H9 (cell line): ENCODE measurements at regions not wholly inside any gene's neighbourhood (a gene's known extent, or its start where the extent isn't known, plus 50 kb on each side); places are given as distances from the start of the nearest gene placed in this dataset.

Experiments used
- DNase-seq: peaks from one replicate; pipeline ENCODE4 v3.0.0-alpha.2; 2017
- H2AFZ ChIP-seq: one replicate; pipeline ENCODE4 v1.6.1; 2013; ENCODE audit warnings: mild to moderate bottlenecking, low read length, control low read depth, moderate library complexity
- H2AK5ac ChIP-seq: 2 replicates; pipeline ENCODE4 v1.6.1; 2013; ENCODE audit warnings: low read length, control low read depth, mixed read lengths; ENCODE audit not compliant: insufficient read length
- H2BK120ac ChIP-seq: one replicate; pipeline ENCODE4 v1.6.1; 2013; ENCODE audit warnings: low read depth, mild to moderate bottlenecking, low read length, control low read depth, inconsistent platforms; ENCODE audit not compliant: poor library complexity, severe bottlenecking
- H2BK12ac ChIP-seq: 2 replicates; pipeline ENCODE4 v1.6.1; 2013; ENCODE audit warnings: low read length, control low read depth, mixed read lengths, low read depth; ENCODE audit not compliant: insufficient read length
- H2BK15ac ChIP-seq: 2 replicates; pipeline ENCODE4 v1.6.1; 2013; ENCODE audit warnings: low read depth, low read length, control low read depth
- H2BK20ac ChIP-seq: one replicate; pipeline ENCODE4 v1.6.1; 2013; ENCODE audit warnings: low read depth, mild to moderate bottlenecking, low read length, control low read depth, inconsistent platforms; ENCODE audit not compliant: poor library complexity, severe bottlenecking
- H2BK5ac ChIP-seq: 2 replicates; pipeline ENCODE4 v1.6.1; 2013; ENCODE audit warnings: low read length, control low read depth, mixed read lengths; ENCODE audit not compliant: insufficient read length
- H3K14ac ChIP-seq: 2 replicates; pipeline ENCODE4 v1.6.1; 2013; ENCODE audit warnings: low read length, control low read depth; ENCODE audit not compliant: insufficient read depth
- H3K18ac ChIP-seq: 2 replicates; pipeline ENCODE4 v1.6.1; 2013; ENCODE audit warnings: low read depth, mild to moderate bottlenecking, mixed read lengths, low read length, control low read depth; ENCODE audit not compliant: insufficient read length
- H3K23ac ChIP-seq: 2 replicates; pipeline ENCODE4 v1.6.1; 2013; ENCODE audit warnings: low read length, control low read depth, mixed read lengths, low read depth; ENCODE audit not compliant: insufficient read length
- H3K23me2 ChIP-seq: 2 replicates; pipeline ENCODE4 v1.6.1; 2013; ENCODE audit warnings: low read depth, mild to moderate bottlenecking, mixed read lengths, low read length, control low read depth; ENCODE audit not compliant: insufficient read length, poor library complexity, severe bottlenecking
- H3K27ac ChIP-seq: 2 replicates; pipeline ENCODE4 v1.5.1; 2013; ENCODE audit warnings: low read length, control low read depth, mixed read lengths, low read depth; ENCODE audit not compliant: insufficient read length
- H3K27me3 ChIP-seq: 2 replicates; pipeline ENCODE4 v1.6.1; 2013; ENCODE audit warnings: low read length, control low read depth, inconsistent platforms; ENCODE audit not compliant: insufficient read depth
- H3K4ac ChIP-seq: 2 replicates; pipeline ENCODE4 v1.6.1; 2013; ENCODE audit warnings: low read depth, mild to moderate bottlenecking, control low read depth, inconsistent platforms, low read length, moderate library complexity
- H3K4me1 ChIP-seq: 2 replicates; pipeline ENCODE4 v1.6.1; 2013; ENCODE audit warnings: low read length, control low read depth, inconsistent platforms; ENCODE audit not compliant: insufficient read depth
- H3K4me2 ChIP-seq: 2 replicates; pipeline ENCODE4 v1.6.1; 2013; ENCODE audit warnings: low read length, control low read depth, mixed read lengths; ENCODE audit not compliant: insufficient read length, insufficient read depth
- H3K56ac ChIP-seq: 2 replicates; pipeline ENCODE4 v1.6.1; 2013; ENCODE audit warnings: low read depth, mild to moderate bottlenecking, mixed read lengths, low read length, control low read depth; ENCODE audit not compliant: insufficient read length
- H3K79me1 ChIP-seq: 2 replicates; pipeline ENCODE4 v1.6.1; 2013; ENCODE audit warnings: low read depth, mild to moderate bottlenecking, moderate library complexity, low read length, control low read depth, inconsistent platforms; ENCODE audit not compliant: insufficient read depth, poor library complexity, severe bottlenecking
- H3K79me2 ChIP-seq: 2 replicates; pipeline ENCODE4 v1.6.1; 2013; ENCODE audit warnings: low read length, control low read depth, inconsistent platforms; ENCODE audit not compliant: insufficient read depth
- H3K9ac ChIP-seq: 2 replicates; pipeline ENCODE4 v1.6.1; 2013; ENCODE audit warnings: low read length, control low read depth, mixed read lengths; ENCODE audit not compliant: insufficient read length; ENCODE audit errors: extremely low read depth
- H3K9me3 ChIP-seq: one replicate; pipeline ENCODE4 v1.6.1; 2013; ENCODE audit warnings: low read depth, low read length, inconsistent platforms; ENCODE audit not compliant: control insufficient read depth
- H3T11ph ChIP-seq: one replicate; pipeline ENCODE4 v1.6.1; 2013; ENCODE audit warnings: mild to moderate bottlenecking, low read length, control low read depth, inconsistent platforms
- H4K20me1 ChIP-seq: one replicate; pipeline ENCODE4 v1.6.1; 2013; ENCODE audit not compliant: control insufficient read depth, insufficient read length, insufficient read depth
- H4K5ac ChIP-seq: 2 replicates; pipeline ENCODE4 v1.6.1; 2013; ENCODE audit warnings: low read depth, mild to moderate bottlenecking, mixed read lengths, low read length, control low read depth; ENCODE audit not compliant: insufficient read length
- H4K8ac ChIP-seq: replicated peaks from 2 replicates; pipeline ENCODE4 v1.6.1; 2013; ENCODE audit warnings: low read length, control low read depth, mixed read lengths, low read depth; ENCODE audit not compliant: insufficient read length
- H4K91ac ChIP-seq: 2 replicates; pipeline ENCODE4 v1.6.1; 2013; ENCODE audit warnings: low read depth, mild to moderate bottlenecking, moderate library complexity, mixed read lengths, low read length, control low read depth; ENCODE audit not compliant: insufficient read length
- H3K27ac Mint-ChIP-seq, 3 experiments: 2 replicates in 2 of 3; 3 replicates in 1 of 3; pipeline ENCODE4 v1.8.0; 2020 to 2021; ENCODE audit warnings: mixed read lengths in 3 of 3, mild to moderate bottlenecking in 1 of 3, moderate library complexity in 1 of 3
- H3K27me3 Mint-ChIP-seq: 2 replicates; pipeline ENCODE4 v1.8.0; 2021; ENCODE audit warnings: low read depth, mild to moderate bottlenecking, moderate library complexity, mixed read lengths
- H3K36me3 Mint-ChIP-seq, 3 experiments: 2 replicates in 2 of 3; 3 replicates in 1 of 3; pipeline ENCODE4 v1.8.0; 2020 to 2021; ENCODE audit warnings: low read depth in 3 of 3, mixed read lengths in 3 of 3; ENCODE audit not compliant: insufficient read depth in 1 of 3
- H3K4me1 Mint-ChIP-seq, 2 experiments: 2 replicates each; pipeline ENCODE4 v1.8.0; 2020; ENCODE audit warnings: mixed read lengths in 2 of 2
- H3K4me3 Mint-ChIP-seq, 2 experiments: 2 replicates in 1 of 2; 3 replicates in 1 of 2; pipeline ENCODE4 v1.8.0; 2020 to 2021; ENCODE audit warnings: mild to moderate bottlenecking in 2 of 2, mixed read lengths in 2 of 2, moderate library complexity in 1 of 2
- H3K9me3 Mint-ChIP-seq, 2 experiments: 2 replicates in 1 of 2; 3 replicates in 1 of 2; pipeline ENCODE4 v1.8.0; 2020; ENCODE audit warnings: mild to moderate bottlenecking in 2 of 2, mixed read lengths in 2 of 2, moderate library complexity in 1 of 2
- CTCF ChIP-seq: fragments of 200-600 bp; sonication (generic); conservative IDR thresholded peaks from 3 replicates; pipeline ENCODE4 v1.8.0; 2021; ENCODE audit warnings: antibody characterized with exemption, mild to moderate bottlenecking
- WGBS: extraction: QIAGEN DNeasy Blood & Tissue Kit; methylation state at CpG from one replicate; pipeline ENCODE4 v1.1.7; 2013; ENCODE audit warnings: missing lambda C conversion rate, low lambda C conversion rate, mixed read lengths; ENCODE audit not compliant: insufficient read length; ENCODE audit errors: extremely low coverage; 5-methylcytosine and 5-hydroxymethylcytosine counted together

DNA sequence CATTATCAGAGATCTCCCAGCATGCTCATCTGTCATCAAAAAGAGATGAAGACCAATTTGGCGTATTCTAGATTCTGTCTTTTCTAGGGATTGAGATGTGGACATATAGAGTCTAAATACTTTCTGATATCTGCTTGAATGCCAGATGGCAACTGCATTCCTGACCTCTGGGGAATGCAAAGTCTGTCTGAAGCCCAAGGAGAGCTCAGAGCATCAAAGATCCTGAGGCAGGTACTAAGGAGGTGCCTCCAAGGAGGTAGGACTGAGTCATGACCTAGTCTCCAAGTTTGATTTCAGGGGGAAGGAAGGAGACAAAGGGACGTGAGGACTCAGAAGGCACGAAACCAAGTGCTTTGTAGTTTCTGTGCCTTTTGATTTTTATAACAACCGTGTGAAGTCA is 448.4 kb downstream of the HS3ST3B1 start:
- Histone ChIP-seq H2BK120ac (no peak overlapping the region), H3K56ac (no peak overlapping the region), H3K4ac (no peak overlapping the region), H2BK5ac (no peak overlapping the region), H3K27me3 (no peaks in the 10 kb centered on the region), H4K8ac (no peak overlapping the region), H3K14ac (no peak overlapping the region), H2AK5ac (no peak overlapping the region), H3K23me2 (no peaks in the 10 kb centered on the region), H3K4me1 (no peaks in the 10 kb centered on the region), H3K79me1 (no peaks in the 10 kb centered on the region), H4K91ac (no peak overlapping the region), H4K20me1 (no peaks in the 10 kb centered on the region), H3K4me2 (no peak overlapping the region), H2BK12ac (no peak overlapping the region), H3K79me2 (no peaks in the 10 kb centered on the region), H3K23ac (no peak overlapping the region), H3K27ac (no peak overlapping the region), H3K9me3 (no peaks in the 10 kb centered on the region), H2BK20ac (no peak overlapping the region), H3K18ac (no peak overlapping the region), H3K9ac (no peak overlapping the region), H4K5ac (no peak overlapping the region), H2AFZ (no peak overlapping the region), H3T11ph (no peak overlapping the region), H2BK15ac (no peak overlapping the region)
- peaks cover 0 to 7% (median 3%) of the 10 kb centered on the region in 3 experiments; a peak in 3 of 7 replicates for H3K36me3 Mint-ChIP-seq
- no peak overlapping the region for H3K4me3 Mint-ChIP-seq
- no peaks in the 10 kb centered on the region for H3K27me3 Mint-ChIP-seq
- no peak for DNase-seq
- no peak for TF ChIP-seq CTCF
- no peak overlapping the region for H3K27ac Mint-ChIP-seq
- no peaks in the 10 kb centered on the region for H3K4me1 Mint-ChIP-seq
- no CpG with 5 or more reads among the region's 4 CpGs for WGBS
- peaks cover 0 to 6% of the 10 kb centered on the region in 2 experiments; a peak in 1 of 5 replicates for H3K9me3 Mint-ChIP-seq
